NCI-H82 treated with DMSO at 0.1 percent for 48 hours (cell line): ENCODE measurements at regions not wholly inside any gene's neighbourhood (a gene's known extent, or its start where the extent isn't known, plus 50 kb on each side); places are given as distances from the start of the nearest gene placed in this dataset.

ENCODE experiments used
- DNase-seq: peaks from one replicate; lab custom pipeline; 2025; ENCODE audit not compliant: unreplicated experiment; lab: John Stamatoyannopoulos, UW

- no peak for DNase-seq
Observed at GRCh38 chr15:95874637-95875036, 455.9 kb upstream of the NR2F2 start.

- DNase-seq: no peak
Observed at GRCh38 chr15:95875121-95875643, 455.3 kb upstream of the NR2F2 start.

GRCh38 chr15:95880031-95880570 is 450.4 kb upstream of the NR2F2 start:
- no peak for DNase-seq

- no peak for DNase-seq
Observed at GRCh38 chr15:95880630-95881029, 449.9 kb upstream of the NR2F2 start.

- no peak for DNase-seq
Observed at GRCh38 chr15:95883064-95883463, 447.4 kb upstream of the NR2F2 start.

GRCh38 chr15:95884276-95884675 is 446.2 kb upstream of the NR2F2 start:
- no peak for DNase-seq

GRCh38 chr15:95887666-95888390 is 442.7 kb upstream of the NR2F2 start:
- peak; percentile 9 for DNase-seq

GRCh38 chr15:95888762-95889161 is 441.7 kb upstream of the NR2F2 start:
- no peak for DNase-seq

- peak; percentile 7 for DNase-seq
Observed at GRCh38 chr15:95894407-95894956, 436.0 kb upstream of the NR2F2 start.

- no peak for DNase-seq
Observed at GRCh38 chr15:95895508-95895907, 435.0 kb upstream of the NR2F2 start.

- no peak for DNase-seq
Observed at GRCh38 chr15:95897651-95898050, 432.8 kb upstream of the NR2F2 start.

- no peak for DNase-seq
Observed at GRCh38 chr15:95898761-95899160, 431.7 kb upstream of the NR2F2 start.

GRCh38 chr15:95901271-95901670 is 429.2 kb upstream of the NR2F2 start:
- no peak for DNase-seq

- no peak for DNase-seq
Observed at GRCh38 chr15:95902606-95903005, 427.9 kb upstream of the NR2F2 start.

GRCh38 chr15:95903352-95903751 is 427.1 kb upstream of the NR2F2 start:
- DNase-seq: no peak

- no peak for DNase-seq
Observed at GRCh38 chr15:95910643-95911212, 419.8 kb upstream of the NR2F2 start.

GRCh38 chr15:95911570-95912279 is 418.8 kb upstream of the NR2F2 start:
- no peak for DNase-seq

- DNase-seq: no peak
Observed at GRCh38 chr15:95912280-95912625, 418.2 kb upstream of the NR2F2 start.

GRCh38 chr15:95912728-95913127 is 417.8 kb upstream of the NR2F2 start:
- no peak for DNase-seq

GRCh38 chr15:95916568-95916967 is 413.9 kb upstream of the NR2F2 start:
- DNase-seq: no peak

- no peak for DNase-seq
Observed at GRCh38 chr15:95918525-95918924, 412.0 kb upstream of the NR2F2 start.

- no peak for DNase-seq
Observed at GRCh38 chr15:95919460-95919859, 411.0 kb upstream of the NR2F2 start.
